H4 (cell line): ENCODE measurements at regions not wholly inside any gene's neighbourhood (a gene's known extent, or its start where the extent isn't known, plus 50 kb on each side); places are given as distances from the start of the nearest gene placed in this dataset.
"Not testable (repeated sequence)": the region's sequence is repeated elsewhere in the genome, so short reads cannot be mapped to it uniquely, and the experiment has no call there.

Source experiments
- DNase-seq: peaks from one replicate; pipeline ENCODE4 v3.0.0-alpha.2; 2015; ENCODE audit warnings: low spot score

DNA sequence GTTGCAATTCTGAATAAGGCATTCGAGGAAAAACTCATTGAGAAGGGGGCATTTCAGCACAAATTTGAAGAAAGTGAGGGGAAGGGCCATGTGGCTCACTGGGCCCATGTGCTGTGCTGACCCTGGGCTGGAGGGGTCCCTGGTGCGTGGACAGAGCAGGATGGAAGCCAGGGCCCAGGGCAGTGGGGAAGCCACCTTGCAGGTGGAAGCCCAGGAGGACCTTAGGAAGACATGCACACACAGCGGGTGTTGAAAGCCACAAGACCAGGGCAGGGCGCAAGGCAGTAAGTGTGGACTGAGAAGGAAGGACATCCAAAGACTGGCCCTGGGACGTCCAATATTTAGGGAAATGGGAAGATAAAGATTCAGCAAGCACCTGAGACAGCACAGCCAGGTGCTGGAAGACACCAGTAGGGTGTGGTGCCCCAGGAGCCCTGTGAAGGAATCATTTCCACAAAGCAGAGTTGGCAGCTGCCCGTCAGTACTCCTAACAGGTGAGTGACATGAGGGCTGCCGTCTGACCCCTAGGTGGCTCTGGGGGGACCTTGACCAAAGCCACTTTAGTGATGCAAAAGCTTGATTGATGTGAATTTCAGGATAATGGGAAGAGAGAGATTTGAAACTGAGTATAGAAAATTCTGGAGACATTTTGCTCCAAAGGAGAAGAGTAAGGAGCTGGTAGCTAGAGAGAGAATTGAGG, 254.4 kb upstream of the EXOC2 start:
- no peak for DNase-seq

DNA sequence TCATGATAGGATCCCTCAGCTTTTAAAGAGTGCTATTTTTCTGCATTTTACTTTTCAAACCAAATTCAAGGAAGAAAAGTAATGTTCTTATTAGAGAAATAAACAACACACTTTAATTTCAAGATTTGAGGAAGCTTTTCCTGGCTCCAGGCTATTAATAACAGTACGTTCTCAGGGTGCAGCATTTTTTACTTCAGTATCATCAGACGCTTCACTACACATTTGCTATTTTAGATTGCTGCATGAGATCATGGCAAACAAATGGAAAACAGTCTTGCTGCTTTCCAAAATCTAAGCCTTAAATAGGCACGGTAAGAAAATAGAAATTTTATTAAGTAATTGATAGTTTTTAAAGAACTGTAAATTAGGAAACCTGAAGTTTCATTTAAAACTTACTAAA, 253.6 kb upstream of the EXOC2 start:
- DNase-seq, result no peak

DNA sequence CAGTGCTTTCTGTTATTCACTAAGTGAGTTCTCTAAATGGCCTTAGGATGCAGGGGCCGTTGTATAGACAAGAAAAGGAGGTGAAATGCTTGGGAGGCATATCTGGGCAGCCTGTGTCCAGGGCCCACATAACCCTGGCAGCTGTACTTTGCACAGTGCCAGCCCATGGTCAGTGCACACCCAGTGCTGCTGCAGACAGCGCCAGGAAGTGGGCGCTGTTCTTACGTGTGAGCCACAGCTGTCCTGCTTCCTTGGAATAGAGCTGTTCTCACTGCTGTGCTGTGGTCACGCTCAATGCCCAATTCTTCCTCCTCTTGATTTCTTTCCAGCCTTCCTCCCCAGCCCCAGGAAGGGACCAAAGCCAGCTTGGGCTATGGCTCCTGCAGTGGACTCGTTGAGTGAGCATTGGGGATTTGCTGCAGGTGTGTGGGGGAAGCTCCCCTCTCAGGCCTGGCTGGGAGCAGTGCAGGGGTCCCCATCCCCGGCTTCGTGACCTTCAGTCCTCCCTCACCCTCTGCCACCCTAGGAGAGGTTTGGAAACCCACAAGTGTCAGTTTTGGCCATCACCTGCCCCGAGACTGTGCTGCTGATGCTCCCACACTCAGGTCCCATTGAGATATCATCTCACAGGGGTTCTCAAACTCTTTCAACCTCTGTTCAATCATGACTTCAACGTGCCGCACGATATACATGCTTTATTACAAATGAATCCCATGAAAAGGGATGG, 246.8 kb upstream of the EXOC2 start:
- DNase-seq, result peak; percentile 28

DNA sequence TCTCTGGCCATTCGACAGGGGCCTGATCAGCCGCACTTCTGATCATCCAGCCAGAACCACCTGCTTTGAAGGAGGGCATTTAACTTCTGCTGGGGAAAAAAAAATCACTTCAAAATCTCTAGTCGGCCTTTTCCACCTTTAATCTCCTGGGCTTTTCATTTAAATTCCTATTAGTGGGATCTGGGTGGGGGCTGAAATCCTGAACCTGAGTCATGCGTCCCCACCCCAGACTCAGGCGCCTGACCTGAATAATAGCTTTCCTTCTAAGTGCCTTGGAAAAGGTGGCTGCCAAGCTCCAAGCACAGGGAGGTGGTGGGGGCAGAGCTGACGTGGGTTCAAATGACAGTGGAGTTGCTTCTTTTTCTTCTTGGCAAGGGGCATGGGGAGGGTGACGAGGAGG, 246.0 kb upstream of the EXOC2 start:
- DNase-seq, result no peak

DNA sequence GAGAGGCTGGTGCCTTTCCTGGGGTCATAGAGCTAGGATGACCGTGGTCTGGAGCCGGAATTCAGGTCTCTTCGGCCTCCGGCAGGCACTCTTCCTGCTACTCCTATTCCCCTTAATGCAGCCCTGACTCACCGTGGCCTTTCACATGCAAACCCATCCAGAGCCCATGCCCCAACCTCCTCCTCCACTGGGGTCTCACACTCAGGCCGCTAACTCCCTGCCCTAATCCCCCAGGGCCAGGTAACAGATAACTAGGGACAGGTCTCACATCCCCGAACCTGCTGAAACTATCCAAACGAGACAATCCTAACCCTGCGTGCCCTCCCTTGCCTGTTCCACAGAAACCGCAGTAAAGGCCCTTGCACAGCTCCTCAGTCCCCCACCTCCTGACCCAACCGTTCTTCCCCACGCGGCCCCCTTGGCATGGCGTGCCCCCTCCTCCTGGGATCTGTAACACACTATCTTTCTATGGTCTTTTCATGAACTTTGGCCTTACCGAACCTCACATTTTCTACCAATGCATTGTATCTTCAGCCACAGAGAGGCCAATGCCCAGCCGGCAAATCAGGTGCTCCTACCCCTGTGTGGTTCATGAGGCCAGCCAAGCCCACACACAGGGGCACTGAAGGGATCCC, 245.4 kb upstream of the EXOC2 start:
- DNase-seq, result no peak

DNA sequence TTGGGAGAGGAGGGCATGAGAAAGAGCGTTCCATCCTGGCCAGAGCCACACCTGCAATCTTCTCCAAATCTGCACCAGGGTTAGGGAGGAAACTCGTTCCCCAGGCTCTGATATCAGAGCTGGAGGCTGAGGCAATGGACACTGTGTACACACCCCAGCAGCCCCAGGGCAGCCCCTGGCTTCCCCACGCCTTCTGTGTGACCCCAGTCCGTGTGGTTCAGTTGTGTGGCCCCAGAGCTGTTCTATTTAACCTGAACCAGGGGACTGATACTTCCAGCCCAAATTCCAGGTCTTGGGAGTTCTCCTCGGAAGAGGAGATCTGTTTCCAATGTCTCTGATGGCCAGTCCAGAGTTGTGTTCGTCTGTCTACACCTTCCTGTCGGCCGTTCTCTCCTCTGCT, 242.6 kb upstream of the EXOC2 start:
- DNase-seq, result no peak

DNA sequence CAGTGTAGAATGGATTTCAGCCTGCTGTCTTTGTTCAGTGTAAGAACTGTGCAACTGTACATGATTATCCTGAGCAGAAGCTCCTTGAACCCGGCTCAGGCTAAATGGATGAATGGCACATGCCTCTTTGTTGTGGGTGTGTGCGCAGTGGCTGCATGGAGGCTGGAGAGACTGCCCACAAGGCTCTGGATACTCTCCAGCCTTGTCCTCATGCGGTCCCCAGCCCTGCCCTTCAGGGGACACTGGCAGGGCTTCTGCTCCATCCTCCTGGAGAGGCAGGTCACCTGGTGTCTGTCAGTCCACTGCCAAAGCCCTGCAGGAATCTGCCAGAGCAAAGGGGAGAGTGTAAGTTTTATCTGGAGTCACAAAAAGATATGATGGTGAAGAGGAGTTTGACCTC, 241.7 kb upstream of the EXOC2 start:
- DNase-seq, result no peak

DNA sequence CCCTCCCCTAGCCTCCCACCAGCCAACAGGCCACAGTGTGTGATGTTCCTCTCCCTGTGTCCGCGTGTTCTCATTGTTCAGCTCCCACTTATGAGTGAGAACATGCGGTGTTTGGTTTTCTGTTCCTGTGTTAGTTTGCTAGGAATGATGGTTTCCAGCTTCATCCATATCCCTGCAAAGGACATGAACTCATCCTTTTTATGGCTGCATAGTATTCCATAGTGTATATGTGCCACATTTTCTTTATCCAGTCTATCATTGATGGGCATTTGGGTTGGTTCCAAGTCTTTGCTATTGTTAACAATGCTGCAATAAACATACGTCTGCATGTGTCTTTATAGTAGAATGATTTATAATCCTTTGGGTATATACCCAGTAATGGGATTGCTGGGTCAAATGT, 239.0 kb upstream of the EXOC2 start:
- DNase-seq, result not testable (repeated sequence)

DNA sequence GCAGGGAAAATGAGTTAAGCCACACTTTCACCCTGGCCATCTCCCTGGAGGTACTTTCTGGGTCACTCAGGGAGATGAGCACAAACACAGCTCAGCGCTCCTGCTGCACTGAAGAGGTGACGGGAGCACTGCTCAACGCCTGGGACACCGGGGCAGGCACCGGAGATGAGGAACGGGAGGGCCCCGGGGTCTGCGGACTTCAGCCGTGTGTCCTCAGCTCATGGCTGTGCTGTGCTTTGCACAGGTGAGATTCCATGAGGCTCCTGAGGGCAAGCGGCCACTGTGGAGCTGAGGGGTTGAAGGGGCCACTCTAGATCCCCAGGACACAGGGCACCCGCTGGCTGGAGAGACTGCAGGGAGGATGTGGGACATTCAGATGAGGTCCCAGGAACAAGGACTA, 234.2 kb upstream of the EXOC2 start:
- no peak for DNase-seq

DNA sequence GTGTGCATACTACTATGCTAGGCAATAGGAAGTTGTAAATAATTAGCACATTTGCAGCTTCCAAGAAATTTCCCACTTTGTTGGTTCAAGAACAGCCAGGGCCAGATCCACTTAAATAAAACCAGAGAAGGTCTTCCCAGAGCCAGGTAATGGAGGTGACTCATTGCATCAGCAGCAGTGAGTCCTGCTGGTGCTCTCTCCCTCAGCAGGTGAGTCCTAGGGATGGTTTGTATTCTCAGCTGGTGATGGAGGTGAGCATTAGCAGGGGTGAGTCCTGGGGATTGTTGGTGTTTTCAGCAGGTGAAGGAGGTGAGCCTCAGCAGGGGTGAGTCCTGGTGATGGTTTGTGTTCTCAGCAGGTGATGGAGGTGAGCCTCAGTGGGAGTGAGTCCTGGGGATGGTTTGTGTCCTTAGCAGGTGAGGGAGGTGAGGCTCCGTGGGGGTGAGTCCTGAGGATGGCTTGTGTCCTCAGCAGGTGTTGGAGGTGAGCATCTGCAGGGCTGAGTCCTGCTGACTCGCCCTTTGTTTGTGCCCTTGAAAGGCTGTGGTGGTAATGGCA, 232.8 kb upstream of the EXOC2 start:
- DNase-seq, result no peak

DNA sequence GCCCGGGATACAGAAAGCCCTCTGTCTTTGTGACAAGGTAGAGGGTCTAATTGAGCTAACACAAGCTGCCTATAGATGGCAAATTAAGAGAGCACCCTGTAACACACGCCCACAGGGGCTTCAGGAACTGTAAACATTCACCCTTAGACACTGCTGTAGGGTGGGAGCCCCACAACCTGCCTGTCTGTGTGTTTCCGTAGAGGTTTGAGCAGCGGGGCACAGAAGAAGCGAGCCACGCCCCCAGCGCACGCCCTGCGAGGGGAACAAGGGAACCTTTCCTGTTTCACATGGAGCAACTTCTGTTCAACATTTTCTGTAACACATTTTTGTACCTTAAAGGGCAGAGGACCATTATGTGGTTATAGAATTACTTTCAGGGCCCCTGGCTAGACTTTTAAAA, 231.7 kb upstream of the EXOC2 start:
- no peak for DNase-seq

DNA sequence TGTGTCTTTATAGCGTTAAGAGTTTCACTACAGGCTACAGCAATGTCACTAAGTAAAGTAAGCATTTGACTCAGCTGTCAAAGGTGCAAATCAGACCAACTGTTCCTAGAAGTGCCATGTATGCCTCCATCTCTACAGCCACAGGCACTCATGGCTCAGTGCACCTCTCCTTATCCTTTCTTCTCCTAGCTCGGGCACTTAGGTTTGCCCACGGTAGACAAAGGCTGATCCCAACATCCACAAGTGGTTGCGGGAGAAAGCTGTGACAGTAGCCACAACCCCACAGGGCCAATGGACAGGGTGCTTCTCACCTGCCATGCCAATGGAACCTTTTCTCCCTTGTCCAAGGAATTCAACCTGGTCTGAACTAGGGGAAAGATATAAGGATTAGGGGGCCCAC, 228.5 kb upstream of the EXOC2 start:
- no peak for DNase-seq

DNA sequence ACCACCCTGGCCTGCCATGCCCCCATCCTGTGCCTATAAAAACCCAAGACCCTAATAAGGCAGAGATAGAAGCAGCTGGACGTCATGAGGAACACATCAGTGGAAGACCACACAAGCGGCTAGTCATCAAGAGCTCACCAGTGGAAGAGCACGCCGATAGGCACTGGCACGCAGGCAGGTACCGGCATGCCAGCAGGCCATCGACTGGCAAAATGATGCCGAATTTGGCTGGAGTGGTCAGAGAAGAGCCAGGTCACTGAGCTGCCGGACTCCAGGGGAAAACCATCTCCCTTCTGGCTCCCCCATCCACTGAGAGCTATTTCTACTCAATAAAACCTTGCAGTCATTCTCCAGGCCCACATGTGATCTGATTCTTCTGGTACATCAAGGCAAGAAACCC, 227.6 kb upstream of the EXOC2 start:
- no peak for DNase-seq

DNA sequence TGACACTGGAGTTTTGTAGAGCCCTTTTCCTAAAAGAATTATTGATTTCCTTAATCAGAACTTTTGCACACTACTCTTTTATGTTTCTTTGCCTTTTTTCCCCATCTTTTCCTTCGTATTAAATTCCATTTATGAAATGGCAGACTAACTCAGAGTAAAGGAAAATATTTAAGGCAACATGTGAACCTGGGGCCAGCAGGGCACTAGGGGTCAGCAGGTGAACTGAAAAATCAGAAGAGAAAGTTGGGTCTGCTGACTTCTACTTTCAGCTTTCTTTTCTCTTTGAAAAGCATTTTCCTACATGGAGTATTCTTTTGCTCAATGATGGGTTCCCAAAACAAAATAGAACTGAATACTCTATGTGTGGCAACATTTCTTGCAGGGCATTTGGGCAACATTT, 226.6 kb upstream of the EXOC2 start:
- no peak for DNase-seq

DNA sequence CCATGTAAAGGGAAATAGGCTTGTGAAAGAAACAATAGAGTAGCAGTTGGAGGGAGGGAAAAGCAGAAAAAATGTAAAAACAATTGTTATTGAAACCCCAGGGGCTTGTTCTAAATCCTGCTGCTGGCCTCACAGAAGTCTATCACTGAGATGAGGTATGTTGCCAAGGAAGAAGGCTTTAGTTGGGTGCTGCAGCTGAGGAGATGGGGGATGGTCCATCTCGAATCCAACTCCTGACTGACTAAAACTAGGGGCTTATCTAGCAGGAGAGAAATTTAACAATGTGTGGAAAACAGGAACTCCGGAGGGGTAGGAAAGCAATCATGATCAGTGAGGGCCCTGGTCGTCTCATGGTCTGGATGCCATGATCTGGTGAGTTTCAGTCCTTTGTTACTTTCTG, 225.0 kb upstream of the EXOC2 start:
- no peak for DNase-seq

DNA sequence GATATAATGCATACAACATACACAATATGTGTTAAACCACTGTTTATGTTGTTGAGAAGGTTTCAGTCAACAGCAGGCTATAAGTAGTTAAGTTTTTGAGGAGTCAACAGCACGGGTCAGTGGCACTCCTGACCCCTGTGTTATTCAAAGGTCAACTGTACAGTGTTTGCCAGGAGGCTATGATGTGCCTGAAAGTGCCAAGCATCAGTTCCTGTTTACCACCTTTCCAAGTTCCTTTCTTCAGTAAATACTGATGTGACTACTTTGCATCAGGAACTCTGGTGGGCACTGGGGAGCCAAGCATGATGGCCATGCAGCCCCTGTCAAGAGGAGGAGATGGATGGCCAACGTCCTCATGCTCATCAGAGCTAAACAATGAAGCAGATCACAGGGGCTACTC, 224.4 kb upstream of the EXOC2 start:
- DNase-seq, result no peak

DNA sequence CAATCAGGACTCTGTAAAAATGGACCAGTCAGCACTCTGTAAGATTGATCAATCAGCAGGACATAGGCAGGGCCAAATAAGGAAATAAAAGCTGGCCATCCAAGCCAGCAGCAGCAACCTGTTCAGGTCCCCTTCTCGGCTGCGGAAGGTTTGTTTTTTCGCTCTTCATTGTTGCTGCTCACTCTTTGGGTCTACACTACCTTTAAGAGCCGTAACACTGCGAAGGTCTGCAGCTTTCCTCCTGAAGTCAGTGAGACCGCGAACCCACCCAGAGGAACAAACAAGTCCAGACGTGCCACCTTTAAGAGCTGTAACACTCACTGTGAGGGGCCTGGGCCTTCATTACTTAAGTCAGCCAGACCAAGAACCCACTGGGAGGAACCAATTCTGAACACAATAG, 223.2 kb upstream of the EXOC2 start:
- no peak for DNase-seq

DNA sequence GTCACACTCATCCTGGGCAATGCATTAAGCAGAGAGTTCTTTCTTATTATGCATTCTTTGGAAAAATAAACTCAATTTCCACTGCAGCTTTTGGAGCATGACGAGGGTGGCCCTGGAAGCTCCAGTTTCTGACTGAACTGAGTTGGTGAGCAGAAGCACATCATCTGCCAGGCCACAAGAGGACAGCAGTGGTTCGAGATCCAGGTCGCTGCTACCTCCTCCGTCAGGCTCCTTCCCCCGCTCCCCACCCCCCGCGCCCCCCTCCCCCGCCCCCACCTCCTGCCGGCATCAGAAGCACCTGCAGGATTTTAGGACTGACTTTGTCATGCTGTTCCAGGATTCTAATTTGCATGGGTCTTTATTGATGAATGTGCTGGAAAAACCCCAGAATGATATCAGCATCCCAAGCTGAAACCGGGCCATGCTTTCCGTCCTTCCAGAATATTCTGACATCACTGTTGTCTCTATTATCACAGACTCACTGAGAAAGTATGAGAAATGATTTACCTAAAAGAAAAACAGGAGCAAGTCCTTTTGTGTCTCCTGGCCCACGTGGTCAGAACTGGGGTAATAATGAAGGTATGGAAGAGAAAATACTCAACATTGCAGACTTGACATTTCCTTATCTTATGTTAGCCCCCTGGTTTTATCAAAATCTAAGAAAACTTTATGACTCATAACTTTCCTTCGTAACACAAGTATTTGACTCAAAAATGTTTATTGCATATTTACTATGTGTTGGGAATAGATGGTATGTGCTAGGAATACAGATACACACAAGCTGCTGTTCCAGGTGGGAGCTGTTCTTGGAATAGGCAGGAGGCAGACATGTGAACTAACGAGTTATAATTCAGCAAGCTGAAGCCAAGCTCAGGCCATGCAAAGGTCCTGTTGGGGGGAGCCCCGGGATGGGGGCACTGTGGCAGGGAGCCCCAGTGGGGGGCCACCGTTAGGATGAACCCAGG, 220.2 kb upstream of the EXOC2 start:
- DNase-seq, result peak; percentile 79

DNA sequence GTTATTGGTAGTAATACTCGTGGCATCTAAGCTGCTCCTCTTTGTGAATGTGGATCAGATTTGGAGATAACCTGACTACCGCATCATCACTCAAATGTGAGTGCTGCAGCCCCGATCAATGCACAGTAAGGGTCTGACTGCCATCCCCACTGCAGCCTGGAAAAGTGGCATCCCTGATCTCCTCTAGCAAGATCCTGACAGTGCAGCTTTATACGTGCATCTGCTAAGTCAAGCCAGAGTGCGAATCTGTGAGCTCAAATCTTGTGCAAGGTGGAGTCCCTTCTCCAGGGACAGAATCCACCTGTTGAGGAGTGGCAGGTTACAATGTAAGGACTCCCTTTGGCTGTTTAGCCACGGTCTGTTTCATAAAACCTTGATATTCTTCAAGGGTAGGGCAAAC, 215.0 kb upstream of the EXOC2 start:
- DNase-seq, result no peak

DNA sequence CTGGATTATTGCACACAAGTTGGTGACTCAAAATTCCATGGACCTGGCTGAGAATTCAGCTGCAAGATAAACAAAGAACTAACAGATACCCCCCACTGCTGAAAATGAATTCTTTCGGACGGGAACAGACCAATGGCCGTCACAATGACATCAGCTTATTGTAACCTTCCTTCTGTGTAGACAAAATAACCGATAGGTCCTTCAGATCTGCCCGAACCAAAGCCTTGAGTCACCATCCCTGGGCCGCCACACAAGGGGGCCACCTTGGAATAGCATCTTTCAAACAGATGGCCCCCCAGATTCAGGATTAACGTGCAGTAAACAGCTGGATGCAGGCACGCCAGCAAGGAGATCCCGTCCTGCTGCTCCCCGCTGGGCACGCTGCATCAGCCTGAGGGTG, 214.0 kb upstream of the EXOC2 start:
- peak; percentile 88 for DNase-seq

DNA sequence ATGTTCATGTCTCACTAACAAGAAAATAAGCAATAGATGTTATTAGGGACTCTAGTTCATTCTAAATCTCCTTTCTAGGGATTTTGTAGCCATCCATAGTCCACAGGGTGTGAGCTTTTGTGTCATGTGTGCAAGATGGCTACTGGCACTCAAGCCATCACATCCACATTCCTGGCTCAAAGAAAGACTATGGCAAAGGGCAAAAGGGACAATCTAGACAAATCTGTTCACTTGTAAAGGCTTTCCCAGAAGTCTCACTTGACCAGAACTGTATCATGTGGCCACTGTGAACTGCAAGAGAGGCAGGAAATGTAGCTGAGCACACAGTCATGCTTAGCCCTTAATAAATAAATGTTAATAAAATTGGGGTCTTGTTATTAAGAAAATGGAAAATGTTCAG, 212.6 kb upstream of the EXOC2 start:
- DNase-seq, result no peak

DNA sequence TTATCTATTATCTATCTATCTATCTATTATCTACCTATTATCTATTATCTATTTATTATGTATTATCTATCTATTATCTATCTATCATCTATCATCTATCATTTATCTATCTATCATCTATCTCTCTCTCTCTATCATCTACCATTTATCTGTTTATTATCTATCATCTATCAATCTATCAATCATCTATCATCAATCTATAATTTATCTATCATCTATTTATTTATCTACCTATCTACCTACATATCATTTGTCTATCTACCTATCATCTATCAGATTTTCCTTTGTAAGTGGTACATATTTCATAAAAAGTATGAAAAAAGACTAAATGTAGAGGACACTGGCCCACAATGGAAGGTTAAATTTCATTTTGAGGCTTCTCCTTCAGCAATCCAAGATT, 212.1 kb upstream of the EXOC2 start:
- DNase-seq, result no peak
